HG03139 (cell line): ENCODE measurements at regions not wholly inside any gene's neighbourhood (a gene's known extent, or its start where the extent isn't known, plus 50 kb on each side); places are given as distances from the start of the nearest gene placed in this dataset.
"Not testable (repeated sequence)": the region's sequence is repeated elsewhere in the genome, so short reads cannot be mapped to it uniquely, and the experiment has no call there.

Source experiments
- ATAC-seq: cut with Tn5 transposase; IDR thresholded peaks from one replicate; pipeline ENCODE4 v1.9.1; 2021; ENCODE audit not compliant: unreplicated experiment

- ATAC-seq = no peak
Measured at GRCh38 chr5:123997462-123998215, 485.7 kb downstream of the CSNK1G3 start.

GRCh38 chr5:123997064-123997461 lies 485.1 kb downstream of the CSNK1G3 start:
- ATAC-seq = no peak

- no peak for ATAC-seq
Measured at GRCh38 chr5:123992641-123993040, 480.7 kb downstream of the CSNK1G3 start.

GRCh38 chr5:123987956-123988355 lies 476.0 kb downstream of the CSNK1G3 start:
- no peak for ATAC-seq

- peak; percentile 76 for ATAC-seq
Measured at GRCh38 chr5:123976379-123977033, 464.5 kb downstream of the CSNK1G3 start.

GRCh38 chr5:123975521-123975920 lies 463.5 kb downstream of the CSNK1G3 start:
- not testable (repeated sequence) for ATAC-seq

- ATAC-seq = no peak
Measured at GRCh38 chr5:123966781-123967180, 454.8 kb downstream of the CSNK1G3 start.

GRCh38 chr5:123965626-123966025 lies 453.6 kb downstream of the CSNK1G3 start:
- ATAC-seq = no peak

- no peak for ATAC-seq
Measured at GRCh38 chr5:123964884-123965283, 452.9 kb downstream of the CSNK1G3 start.

GRCh38 chr5:123960526-123960925 lies 448.5 kb downstream of the CSNK1G3 start:
- ATAC-seq = no peak

GRCh38 chr5:123951582-123951977 lies 439.6 kb downstream of the CSNK1G3 start:
- ATAC-seq = no peak

- no peak for ATAC-seq
Measured at GRCh38 chr5:123950701-123951581, 439.0 kb downstream of the CSNK1G3 start.

- ATAC-seq = no peak
Measured at GRCh38 chr5:123949807-123950340, 437.9 kb downstream of the CSNK1G3 start.

- ATAC-seq = no peak
Measured at GRCh38 chr5:123949043-123949804, 437.2 kb downstream of the CSNK1G3 start.

GRCh38 chr5:123947797-123948196 lies 435.8 kb downstream of the CSNK1G3 start:
- ATAC-seq = no peak

GRCh38 chr5:123945548-123945947 lies 433.6 kb downstream of the CSNK1G3 start:
- ATAC-seq = no peak

GRCh38 chr5:123943151-123943550 lies 431.2 kb downstream of the CSNK1G3 start:
- no peak for ATAC-seq

- ATAC-seq = no peak
Measured at GRCh38 chr5:123940416-123940815, 428.4 kb downstream of the CSNK1G3 start.

- no peak for ATAC-seq
Measured at GRCh38 chr5:123937230-123937629, 425.3 kb downstream of the CSNK1G3 start.

GRCh38 chr5:123936548-123936947 lies 424.6 kb downstream of the CSNK1G3 start:
- no peak for ATAC-seq

- ATAC-seq = not testable (repeated sequence)
Measured at GRCh38 chr5:123933812-123934211, 421.8 kb downstream of the CSNK1G3 start.
